GM18505 (cell line): ENCODE measurements at regions not wholly inside any gene's neighbourhood (a gene's known extent, or its start where the extent isn't known, plus 50 kb on each side); places are given as distances from the start of the nearest gene placed in this dataset.
A peak's percentile ranks its signal among the peaks of the same experiment; 100 is the strongest.

Experiments used
- ATAC-seq: cut with Tn5 transposase; IDR thresholded peaks from one replicate; pipeline ENCODE4 v1.9.1; 2021; ENCODE audit not compliant: unreplicated experiment
- POLR2A ChIP-seq: IDR thresholded peaks from 4 replicates; pipeline ENCODE4 v1.6.1; 2011; ENCODE audit warnings: borderline replicate concordance; ENCODE audit not compliant: insufficient read depth, insufficient read length; ENCODE audit errors: extremely low read depth

DNA sequence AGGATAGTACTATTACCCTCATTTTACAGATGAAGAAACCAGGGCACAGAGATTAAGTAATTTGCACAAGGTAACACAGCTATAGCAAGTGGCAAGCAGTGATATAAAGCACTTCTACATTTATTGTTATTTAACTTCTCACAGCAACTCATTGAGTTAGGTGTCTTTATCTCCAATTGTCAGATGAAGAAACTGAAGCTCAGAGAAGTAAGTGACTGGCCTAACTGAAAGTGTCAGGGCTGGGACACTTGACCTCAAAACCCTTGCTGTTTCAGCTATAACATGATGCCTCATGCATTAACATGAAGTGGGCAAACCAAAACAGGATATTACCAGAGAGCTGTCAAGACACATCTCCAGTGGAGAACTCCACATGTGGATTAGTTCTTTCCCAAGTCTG, 65.8 kb upstream of the LEKR1 start:
- TF ChIP-seq POLR2A, result no peak
- ATAC-seq, result peak; percentile 77

DNA sequence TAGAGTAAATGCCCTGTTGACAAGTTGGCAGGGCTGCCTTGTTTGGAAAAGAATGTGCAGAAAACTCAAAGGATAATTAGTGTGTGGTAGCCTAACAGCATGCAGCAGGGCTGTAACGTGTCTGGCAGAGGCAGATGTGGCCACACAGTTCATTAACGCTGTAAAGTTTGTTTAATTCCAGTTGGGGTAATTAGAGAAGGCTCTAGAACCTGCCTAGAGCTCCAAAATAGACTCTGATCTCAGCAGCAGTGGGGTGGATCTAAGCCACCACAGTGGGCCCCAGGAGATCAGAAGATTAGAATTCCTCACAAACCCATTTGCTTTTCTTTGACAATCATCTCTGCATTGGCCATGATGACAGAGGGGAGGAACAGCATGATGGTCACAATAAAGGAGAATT, 65.1 kb upstream of the LEKR1 start:
- TF ChIP-seq POLR2A, result no peak
- ATAC-seq, result no peak

DNA sequence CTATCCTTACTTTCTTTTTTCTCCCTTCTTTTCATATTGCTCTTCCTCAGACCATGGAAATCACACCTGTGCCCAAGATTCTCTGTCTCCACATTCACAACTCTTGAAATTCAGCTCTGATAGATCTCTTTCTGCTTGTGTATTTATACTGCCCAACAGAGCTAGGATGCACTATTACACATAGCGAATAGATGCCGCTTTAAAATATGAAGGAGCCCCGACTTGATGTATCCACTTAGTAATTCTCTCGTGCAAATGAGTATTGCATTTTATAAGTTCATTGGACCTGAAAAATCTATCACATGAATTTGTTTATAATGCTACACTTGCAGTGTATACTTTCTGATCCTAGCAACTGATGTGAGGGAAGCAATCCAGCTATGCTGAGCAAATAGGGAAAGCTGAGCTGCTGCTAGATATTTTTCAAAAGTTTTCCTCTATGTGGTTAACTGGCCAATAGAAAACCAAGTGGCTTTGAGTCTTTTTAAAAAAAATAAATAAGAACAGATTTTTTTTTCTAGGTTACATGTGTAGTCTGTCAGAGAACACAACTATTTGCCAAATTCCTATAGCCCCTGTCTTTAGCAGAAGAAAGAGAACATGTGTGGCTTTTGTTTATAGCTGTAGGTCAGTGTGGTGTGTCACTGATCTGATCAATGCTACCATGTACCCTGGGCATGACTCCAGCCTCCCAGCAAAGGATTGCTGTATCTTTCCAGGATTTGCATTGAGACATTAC, 64.3 kb upstream of the LEKR1 start:
- no peak for TF ChIP-seq POLR2A
- ATAC-seq, result no peak

DNA sequence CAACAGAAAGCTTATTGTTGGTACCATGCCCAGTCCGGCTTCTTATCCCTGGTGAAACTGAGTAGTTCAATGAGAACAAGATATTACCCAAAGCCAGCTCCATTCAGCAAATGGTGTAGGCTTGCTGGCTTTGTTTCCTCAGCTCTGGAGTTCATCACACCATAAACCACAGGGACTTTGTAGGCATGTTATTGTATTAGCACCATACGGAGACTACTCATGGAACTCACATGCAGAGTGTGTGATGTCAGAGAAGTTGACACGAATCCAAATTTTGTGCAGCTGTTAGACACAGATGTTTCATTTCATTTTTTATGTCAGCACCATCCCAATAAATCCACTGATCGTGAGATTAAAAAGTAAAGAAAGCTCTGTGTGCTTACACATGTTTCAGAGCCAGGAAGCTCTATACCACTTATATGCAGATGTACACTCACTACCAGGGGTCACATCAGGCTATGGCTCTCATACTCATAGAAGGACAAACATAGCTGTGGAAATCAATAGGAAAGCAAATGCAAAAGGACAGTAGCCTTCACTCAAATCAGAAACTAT, 63.4 kb upstream of the LEKR1 start:
- no peak for TF ChIP-seq POLR2A

DNA sequence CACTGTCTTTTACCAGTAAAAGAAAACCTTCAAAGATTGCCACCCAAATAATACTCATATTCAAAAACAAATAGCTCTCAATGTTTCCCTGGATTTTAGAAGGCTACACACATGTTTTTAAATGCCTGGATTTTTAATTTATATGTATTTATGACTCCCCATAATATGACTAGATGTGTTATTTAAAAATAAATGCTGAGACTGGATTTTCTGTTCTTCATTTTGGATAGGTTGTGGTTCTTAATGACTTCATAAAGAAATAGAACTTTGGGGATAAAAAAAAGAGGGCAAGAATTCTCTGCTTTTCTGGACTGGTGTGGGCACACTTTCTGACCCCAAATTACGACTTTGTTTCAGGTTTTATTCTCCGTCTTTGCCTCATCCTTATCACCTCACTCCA, 62.8 kb upstream of the LEKR1 start:
- TF ChIP-seq POLR2A, result no peak
- ATAC-seq, result no peak

More for the DNA sequence above, 63.4 kb upstream of the LEKR1 start:
- ATAC-seq, result no peak

DNA sequence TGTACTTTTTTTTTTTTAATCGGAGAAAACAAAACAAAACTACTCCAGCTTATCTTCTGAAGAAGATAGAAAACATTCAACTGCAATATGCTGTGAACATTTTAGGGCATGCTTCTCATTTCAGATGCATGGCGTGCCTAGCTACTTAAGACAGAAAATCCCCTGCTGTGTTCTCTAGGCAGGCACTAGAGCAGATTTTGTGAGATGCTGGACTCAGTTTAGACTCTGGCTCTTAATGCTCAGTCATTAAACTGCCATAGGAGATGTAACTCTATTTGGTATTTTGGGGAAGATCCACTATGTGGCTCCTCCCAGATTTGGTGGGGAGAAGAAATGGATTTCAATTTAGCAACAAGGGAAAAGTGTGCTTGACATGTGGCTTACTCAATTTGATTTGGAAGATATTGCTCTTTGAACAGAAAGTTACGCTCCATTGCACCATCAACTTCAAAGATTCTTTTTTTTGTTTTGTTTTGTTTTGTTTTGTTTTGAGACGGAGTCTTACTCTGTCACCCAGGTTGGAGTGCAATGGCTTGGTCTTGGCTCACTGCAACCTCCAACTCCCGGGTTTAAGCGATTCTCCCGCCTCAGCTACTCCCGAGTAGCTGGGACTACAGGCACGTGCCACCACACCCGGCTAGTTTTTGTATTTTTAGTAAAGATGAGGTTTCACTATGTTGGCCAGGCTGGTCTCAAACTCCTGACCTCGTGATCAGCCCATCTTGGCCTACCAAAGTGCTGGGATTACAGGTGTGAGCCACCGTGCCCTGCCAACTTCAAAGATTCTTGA, 62.0 kb upstream of the LEKR1 start:
- no peak for ATAC-seq
- no peak for TF ChIP-seq POLR2A

DNA sequence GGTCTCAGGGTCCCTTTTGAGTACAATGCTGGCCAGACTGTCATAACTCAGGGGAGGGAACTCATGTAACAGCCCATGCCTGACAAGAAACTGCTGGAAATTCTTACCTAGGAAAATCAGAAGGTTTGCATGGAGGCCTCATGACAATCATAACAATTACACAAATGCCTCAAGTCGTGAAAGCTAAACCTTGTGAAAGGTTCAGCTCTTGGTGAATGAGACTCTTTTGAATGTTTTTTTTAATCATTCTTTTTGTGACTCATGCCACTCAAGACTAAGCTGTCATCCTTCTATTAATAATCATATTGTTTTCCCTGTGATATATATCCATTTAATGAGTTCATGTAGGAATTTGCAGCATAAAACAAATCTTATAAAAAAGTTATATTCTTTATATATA, 61.4 kb upstream of the LEKR1 start:
- ATAC-seq, result no peak
- TF ChIP-seq POLR2A, result no peak

DNA sequence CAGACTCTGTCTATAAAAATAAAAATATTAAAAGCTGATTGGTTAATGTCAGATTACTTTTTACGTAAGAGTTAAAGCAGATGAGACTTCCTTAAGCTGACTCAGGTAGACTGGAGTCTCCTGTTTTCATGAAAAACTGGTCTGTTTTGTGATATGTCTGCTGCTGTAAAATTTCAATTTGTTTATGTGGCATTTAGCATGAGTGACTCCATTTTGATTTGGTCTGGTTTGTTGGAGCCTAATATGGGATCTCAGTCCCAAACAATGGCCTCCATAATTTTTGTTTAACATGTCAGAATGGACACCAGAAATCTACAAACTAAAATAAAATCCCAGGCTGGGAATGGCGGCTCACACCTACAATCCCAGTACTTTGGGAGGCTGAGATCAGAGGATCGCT, 57.8 kb upstream of the LEKR1 start:
- ATAC-seq, result no peak
- no peak for TF ChIP-seq POLR2A

DNA sequence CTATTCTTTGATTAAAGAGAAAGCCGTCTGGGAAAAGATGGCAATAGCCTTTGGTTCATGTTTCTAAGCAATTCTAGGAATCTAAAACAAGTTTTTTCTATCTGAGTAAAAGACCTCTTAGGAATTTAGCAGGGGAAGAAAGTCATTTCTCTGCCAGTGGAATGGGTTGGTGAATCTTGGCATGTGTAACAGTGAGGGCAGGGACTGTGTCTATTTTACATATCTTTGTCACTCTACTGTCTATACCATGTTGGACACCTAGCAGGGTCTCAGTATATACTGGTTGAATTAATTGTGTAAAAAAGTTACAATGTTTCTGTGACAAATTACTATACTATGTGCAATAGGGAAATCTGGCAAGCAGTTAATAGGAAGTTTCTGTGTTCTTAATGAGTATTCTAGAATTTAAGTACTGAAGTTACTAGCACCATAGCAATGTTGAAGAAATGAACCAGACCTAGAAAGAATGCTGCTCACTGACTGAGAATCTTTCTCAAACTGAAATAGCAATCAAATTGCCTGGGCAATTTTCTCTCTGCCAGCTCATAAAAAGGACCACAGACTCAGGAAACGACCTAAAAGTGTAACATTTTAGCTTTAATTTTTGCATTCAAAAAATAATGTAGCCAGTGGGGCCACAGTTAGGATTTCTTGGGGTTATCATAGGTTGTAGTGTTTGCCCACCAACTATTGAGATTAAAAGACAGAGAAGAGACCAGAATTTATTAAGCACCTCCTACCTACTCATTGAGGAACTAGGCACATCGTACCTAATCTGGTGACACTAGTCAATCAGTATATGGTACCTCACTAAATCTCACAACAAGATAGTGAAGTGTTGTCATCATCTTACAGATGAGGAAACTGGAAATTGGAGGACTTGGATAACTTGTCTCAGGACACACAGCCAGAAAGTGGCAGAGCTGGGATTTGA, 56.2 kb upstream of the LEKR1 start:
- ATAC-seq, result no peak

DNA sequence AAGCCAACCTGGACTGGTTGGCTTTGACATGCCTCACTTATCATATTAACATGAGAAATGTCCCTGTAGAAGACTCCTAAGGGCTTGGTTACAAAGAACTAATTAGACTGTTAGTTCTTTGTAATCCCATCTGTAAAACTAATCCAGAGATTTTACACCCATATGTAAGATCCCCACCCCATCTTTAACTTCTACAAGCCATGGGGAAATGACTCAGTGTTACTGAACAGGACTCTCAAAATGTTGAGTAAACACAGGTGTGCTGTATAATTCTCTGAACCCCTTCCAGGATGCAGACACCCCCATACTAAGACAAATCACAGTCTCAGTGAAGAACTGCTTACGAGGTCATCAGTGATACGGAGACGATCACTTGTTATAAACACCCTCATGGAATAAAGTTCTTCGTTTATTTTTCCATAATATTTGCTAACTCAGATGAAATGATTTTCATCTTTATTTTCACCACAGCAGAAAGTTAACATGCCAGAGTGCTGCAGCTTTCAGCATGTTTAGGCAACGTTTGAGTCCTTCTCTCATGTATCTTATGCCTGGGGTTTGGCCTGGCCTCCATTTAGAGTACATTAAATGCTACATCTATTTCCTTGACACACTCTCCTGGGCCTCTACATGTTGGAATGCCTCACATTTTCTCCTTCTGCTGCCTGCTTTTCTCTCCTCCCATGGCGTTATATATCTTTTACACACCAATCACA, 55.3 kb upstream of the LEKR1 start:
- no peak for ATAC-seq
- TF ChIP-seq POLR2A, result no peak

More for the DNA sequence above, 56.2 kb upstream of the LEKR1 start:
- no peak for TF ChIP-seq POLR2A

DNA sequence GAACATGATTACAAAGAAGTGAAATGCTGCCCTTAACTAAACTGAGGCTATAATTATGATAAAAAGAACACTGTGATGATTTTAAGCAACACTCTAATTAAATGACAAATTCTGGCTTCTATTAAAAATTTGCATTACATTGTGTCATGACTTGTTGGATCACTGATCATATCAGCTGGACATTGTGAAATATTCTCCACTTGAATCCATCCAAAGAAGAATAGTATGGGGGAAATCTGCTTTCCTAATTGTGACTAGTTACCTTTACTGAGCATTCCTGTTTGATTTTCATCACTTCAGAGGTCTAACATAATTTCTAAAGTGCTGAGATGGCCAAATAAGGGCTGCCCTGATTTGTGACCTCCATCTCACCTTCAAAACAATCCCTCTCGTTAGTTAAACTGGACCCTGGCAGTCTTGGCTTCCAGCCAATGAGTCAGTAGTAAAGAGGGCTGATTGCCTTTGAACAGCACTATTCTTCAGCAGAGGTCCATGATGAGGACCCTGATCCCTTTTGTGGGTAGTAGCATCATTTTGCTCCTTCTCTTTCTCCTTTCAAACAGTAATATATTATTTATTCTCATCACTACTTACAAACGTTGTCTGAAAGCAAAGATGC, 53.5 kb upstream of the LEKR1 start:
- no peak for TF ChIP-seq POLR2A
- ATAC-seq, result no peak

DNA sequence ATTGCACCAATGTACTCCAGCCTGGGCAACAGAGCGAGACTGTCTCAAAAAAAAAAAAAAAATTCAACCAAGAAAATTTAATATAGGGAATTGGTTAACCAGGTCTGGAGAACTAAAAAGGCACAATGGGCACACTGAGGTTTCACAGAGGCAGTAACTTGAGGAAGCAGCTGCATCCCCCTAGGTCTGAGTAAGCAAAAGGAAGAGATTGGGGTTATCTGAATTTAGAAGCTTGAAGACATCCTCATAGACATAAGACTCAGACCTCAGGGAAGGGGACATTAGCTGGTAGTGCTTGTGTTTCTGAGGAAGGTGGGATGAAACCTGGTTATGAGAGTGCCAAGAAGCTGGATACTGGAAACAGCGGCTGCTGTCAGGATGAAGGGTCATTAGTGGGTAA, 50.1 kb upstream of the LEKR1 start:
- TF ChIP-seq POLR2A, result no peak
- no peak for ATAC-seq
